ENCODE measurements at regions not wholly inside any gene's neighbourhood (a gene's known extent, or its start where the extent isn't known, plus 50 kb on each side); places are given as distances from the start of the nearest gene placed in this dataset.

- Histone ChIP-seq H4K20me1 (ENCODE audit: insufficient read depth, low read length, poor library complexity, severe bottlenecking) (no peaks in the 10 kb centered on the region), H3K4me3 (ENCODE audit: low read length, poor library complexity, severe bottlenecking) (no peak overlapping the region), H3F3A (ENCODE audit: low read depth) (no peaks in the 10 kb centered on the region), H2AFZ (ENCODE audit: low read length) (no peak overlapping the region), H3K4me1 (ENCODE audit: insufficient read depth, low read length, poor library complexity, severe bottlenecking) (peaks cover 20% of the 10 kb centered on the region), H3K27me3 (ENCODE audit: insufficient read depth, low read length, poor library complexity, severe bottlenecking) (no peaks in the 10 kb centered on the region), H3K9ac (ENCODE audit: low read depth, low read length, poor library complexity, severe bottlenecking) (no peak overlapping the region), H3K9me2 (replicated peaks; ENCODE audit: low read depth, low read length) (no peaks in the 10 kb centered on the region), H3K79me2 (ENCODE audit: insufficient read depth, low read length) (no peaks in the 10 kb centered on the region), H3K36me3 (ENCODE audit: insufficient read depth, low read length) (no peaks in the 10 kb centered on the region), H3K4me2 (ENCODE audit: low read depth, low read length, poor library complexity, severe bottlenecking) (no peak overlapping the region), H3K9me3 (ENCODE audit: insufficient read depth, low read depth, low read length) (no peaks in the 10 kb centered on the region)
- TF ChIP-seq EZH2phosphoT487 (IDR thresholded peaks at IDR 0.05; ENCODE audit: borderline replicate concordance) (no peak), CTCF (conservative IDR thresholded peaks at IDR 0.05; ENCODE audit: low read length) (no peak)
These were observed 127.4 kb downstream of the WT1 start for GRCh38 chr11:32307913-32308312.

DNA sequence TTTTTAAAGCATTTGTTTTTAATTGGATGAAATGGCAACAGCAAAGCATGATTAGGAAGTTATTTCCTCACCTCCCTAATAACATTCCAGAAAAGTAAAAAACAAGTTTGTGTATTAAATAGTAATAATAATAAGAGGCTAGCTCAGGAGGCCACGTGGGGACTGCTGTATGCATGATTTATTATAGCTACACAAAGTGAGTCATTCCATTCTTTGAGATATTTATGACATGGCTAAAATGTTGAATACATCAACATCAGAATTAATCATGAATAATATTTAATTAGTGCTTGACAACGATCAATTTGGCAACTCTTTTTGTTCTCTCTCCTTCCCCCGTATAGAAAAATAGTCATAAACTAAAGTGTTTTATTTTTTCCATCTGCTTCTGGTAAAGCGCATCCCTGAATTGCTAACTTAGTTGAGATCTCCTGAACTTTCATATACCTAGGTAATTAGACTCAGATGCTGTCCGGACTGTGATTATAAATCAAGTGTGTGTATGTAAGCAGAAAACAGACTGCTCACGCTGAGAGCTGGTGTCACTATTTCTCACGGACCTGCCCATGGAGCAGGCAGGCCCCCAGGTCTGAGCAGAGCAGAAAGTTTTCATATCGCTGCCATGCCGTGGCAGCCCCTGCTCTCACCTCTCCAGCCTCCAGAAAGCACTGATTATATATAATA is 125.7 kb downstream of the WT1 start:
- Histone ChIP-seq H3K27me3 (ENCODE audit: insufficient read depth, low read length, poor library complexity, severe bottlenecking) (no peaks in the 10 kb centered on the region), H2AFZ (ENCODE audit: low read length) (no peak overlapping the region), H3F3A (ENCODE audit: low read depth) (no peaks in the 10 kb centered on the region), H3K4me1 (ENCODE audit: insufficient read depth, low read length, poor library complexity, severe bottlenecking) (peaks cover 25% of the 10 kb centered on the region), H4K20me1 (ENCODE audit: insufficient read depth, low read length, poor library complexity, severe bottlenecking) (no peaks in the 10 kb centered on the region), H3K4me3 (ENCODE audit: low read length, poor library complexity, severe bottlenecking) (no peak overlapping the region), H3K79me2 (ENCODE audit: insufficient read depth, low read length) (no peaks in the 10 kb centered on the region), H3K9me2 (replicated peaks; ENCODE audit: low read depth, low read length) (no peaks in the 10 kb centered on the region), H3K4me2 (ENCODE audit: low read depth, low read length, poor library complexity, severe bottlenecking) (no peak overlapping the region), H3K36me3 (ENCODE audit: insufficient read depth, low read length) (no peaks in the 10 kb centered on the region), H3K9ac (ENCODE audit: low read depth, low read length, poor library complexity, severe bottlenecking) (no peak overlapping the region), H3K9me3 (ENCODE audit: insufficient read depth, low read depth, low read length) (no peaks in the 10 kb centered on the region)
- TF ChIP-seq CTCF (conservative IDR thresholded peaks at IDR 0.05; ENCODE audit: low read length) (no peak), EZH2phosphoT487 (IDR thresholded peaks at IDR 0.05; ENCODE audit: borderline replicate concordance) (no peak)

DNA sequence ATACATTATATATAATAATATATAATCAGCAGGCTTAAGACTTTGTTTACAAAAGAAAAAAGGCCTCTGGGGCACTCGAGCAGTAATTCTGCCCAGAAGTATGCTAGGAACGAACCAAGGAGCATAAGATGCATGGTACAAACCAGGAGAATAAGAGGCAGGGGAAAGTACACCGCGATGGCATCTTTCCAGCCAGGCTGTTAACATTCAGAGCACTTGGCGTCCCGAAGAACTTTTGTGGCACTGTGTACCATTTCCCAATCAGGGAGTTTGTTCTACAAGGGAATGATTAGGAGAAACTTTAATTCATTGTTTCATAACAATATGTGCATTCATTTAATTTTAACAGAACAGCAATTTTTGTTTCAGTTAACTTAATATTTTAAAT is 125.1 kb downstream of the WT1 start:
- Histone ChIP-seq H2AFZ (ENCODE audit: low read length) (no peak overlapping the region), H3K36me3 (ENCODE audit: insufficient read depth, low read length) (no peaks in the 10 kb centered on the region), H3K4me1 (ENCODE audit: insufficient read depth, low read length, poor library complexity, severe bottlenecking) (peaks cover 21% of the 10 kb centered on the region), H3K79me2 (ENCODE audit: insufficient read depth, low read length) (no peaks in the 10 kb centered on the region), H4K20me1 (ENCODE audit: insufficient read depth, low read length, poor library complexity, severe bottlenecking) (no peaks in the 10 kb centered on the region), H3K27me3 (ENCODE audit: insufficient read depth, low read length, poor library complexity, severe bottlenecking) (no peaks in the 10 kb centered on the region), H3K9ac (ENCODE audit: low read depth, low read length, poor library complexity, severe bottlenecking) (no peak overlapping the region), H3K9me2 (replicated peaks; ENCODE audit: low read depth, low read length) (no peaks in the 10 kb centered on the region), H3K4me3 (ENCODE audit: low read length, poor library complexity, severe bottlenecking) (no peak overlapping the region), H3K4me2 (ENCODE audit: low read depth, low read length, poor library complexity, severe bottlenecking) (no peak overlapping the region), H3F3A (ENCODE audit: low read depth) (no peaks in the 10 kb centered on the region), H3K9me3 (ENCODE audit: insufficient read depth, low read depth, low read length) (no peaks in the 10 kb centered on the region)
- TF ChIP-seq CTCF (conservative IDR thresholded peaks at IDR 0.05; ENCODE audit: low read length): no peak
- TF ChIP-seq EZH2phosphoT487 (IDR thresholded peaks at IDR 0.05; ENCODE audit: borderline replicate concordance): no peak
